ENCODE measurements at regions not wholly inside any gene's neighbourhood (a gene's known extent, or its start where the extent isn't known, plus 50 kb on each side); places are given as distances from the start of the nearest gene placed in this dataset.

GRCh38 chr7:27359181-27360125, 116.9 kb downstream of the EVX1 start:
- TF ChIP-seq CTCF (IDR thresholded peaks at IDR 0.05) (no peak), SIN3A (IDR thresholded peaks at IDR 0.05; ENCODE audit: borderline replicate concordance, insufficient read depth, low read depth, low read length) (no peak), POLR2AphosphoS5 (IDR thresholded peaks at IDR 0.05; ENCODE audit: low read depth, low read length) (no peak), REST (IDR thresholded peaks at IDR 0.05; ENCODE audit: insufficient read depth in 1 of 2, low read depth in 2 of 2, low read length in 1 of 2) (no peak), TCF7L2 (IDR thresholded peaks at IDR 0.05; ENCODE audit: low read depth, low read length) (no peak)
